LNCAP (cell line): ENCODE measurements at regions not wholly inside any gene's neighbourhood (a gene's known extent, or its start where the extent isn't known, plus 50 kb on each side); places are given as distances from the start of the nearest gene placed in this dataset.

Experiments used
- TF ChIP-seq, protein P1 (sequence below): fragments of 450-650 bp; IDR thresholded peaks from 2 replicates; pipeline ENCODE4 v1.5.1; 2017; ENCODE audit warnings: mild to moderate bottlenecking

DNA sequence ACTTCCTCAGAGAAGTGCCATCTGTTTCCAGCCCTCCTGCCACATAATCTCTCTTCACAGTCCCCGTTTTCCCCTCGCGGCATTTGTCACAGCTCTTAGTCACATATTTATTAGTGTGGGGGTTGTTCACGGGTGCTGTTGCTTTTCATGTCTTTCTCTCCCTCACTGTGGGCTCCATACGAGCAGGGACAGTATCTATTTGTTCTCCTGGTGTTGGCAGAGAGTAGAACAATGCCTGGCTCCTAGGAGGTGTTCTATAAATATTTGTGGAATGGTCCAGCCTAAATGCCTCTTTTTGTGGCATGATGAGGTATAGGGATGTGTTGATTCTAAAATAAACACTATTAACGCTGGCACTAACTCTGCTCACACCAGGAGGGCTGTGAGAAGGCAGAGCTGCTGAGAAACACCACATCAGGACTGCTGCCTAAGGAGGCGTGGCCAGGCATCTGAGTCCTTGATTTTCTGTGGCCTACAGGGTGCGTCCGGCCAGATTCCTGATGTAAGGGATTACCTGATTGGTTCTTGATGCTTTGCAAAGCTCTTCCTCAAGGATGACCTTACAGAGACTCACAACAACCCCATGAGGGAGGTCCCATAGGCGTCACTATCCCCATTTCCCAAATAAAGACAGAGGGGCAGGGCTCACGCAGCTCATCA lies 219.8 kb upstream of the ARID1B start:
- TF ChIP-seq, protein P1, sequence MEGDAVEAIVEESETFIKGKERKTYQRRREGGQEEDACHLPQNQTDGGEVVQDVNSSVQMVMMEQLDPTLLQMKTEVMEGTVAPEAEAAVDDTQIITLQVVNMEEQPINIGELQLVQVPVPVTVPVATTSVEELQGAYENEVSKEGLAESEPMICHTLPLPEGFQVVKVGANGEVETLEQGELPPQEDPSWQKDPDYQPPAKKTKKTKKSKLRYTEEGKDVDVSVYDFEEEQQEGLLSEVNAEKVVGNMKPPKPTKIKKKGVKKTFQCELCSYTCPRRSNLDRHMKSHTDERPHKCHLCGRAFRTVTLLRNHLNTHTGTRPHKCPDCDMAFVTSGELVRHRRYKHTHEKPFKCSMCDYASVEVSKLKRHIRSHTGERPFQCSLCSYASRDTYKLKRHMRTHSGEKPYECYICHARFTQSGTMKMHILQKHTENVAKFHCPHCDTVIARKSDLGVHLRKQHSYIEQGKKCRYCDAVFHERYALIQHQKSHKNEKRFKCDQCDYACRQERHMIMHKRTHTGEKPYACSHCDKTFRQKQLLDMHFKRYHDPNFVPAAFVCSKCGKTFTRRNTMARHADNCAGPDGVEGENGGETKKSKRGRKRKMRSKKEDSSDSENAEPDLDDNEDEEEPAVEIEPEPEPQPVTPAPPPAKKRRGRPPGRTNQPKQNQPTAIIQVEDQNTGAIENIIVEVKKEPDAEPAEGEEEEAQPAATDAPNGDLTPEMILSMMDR = no peak

DNA sequence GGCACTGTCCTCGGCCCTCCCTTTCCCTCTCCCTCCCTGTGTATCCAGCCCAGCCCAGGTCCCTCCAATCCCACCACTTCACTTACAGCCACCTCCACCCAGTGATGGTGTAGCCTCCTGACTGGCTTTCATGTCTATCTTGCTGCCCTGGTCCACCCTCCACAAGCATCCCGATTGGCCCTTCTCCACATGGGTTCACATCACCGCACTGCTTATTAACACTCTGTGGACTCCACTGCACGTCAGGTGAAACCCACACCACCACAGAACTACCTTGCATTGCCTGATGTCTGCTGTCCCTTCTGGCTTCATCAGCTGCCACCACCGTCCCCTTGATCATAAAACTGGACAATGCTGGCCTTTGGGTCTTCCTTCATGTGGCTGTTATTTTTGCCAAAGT lies 220.4 kb upstream of the ARID1B start:
- TF ChIP-seq, protein P1 = no peak

DNA sequence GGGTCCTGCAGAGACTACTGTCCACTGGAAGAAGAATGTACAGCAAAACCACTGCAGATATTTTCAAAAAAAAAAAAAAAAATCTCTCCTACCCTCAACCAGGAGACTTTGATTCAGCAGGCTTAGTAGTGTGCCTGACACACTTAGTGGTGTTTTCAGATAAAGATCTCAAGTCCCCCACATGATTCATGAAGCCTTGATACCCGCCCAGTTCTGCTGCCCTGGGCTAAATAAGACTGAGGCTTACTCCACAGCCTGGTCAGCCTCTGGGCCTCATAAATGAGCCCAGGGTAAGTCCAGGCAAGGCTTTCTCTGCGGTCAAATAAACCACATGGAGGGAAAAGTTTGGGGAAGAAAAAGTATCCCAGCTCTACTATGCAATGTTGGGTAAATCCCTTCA lies 222.1 kb upstream of the ARID1B start:
- TF ChIP-seq, protein P1 = no peak

- TF ChIP-seq, protein P1 = no peak
These were observed 223.0 kb upstream of the ARID1B start for GRCh38 chr6:156554160-156554559.

DNA sequence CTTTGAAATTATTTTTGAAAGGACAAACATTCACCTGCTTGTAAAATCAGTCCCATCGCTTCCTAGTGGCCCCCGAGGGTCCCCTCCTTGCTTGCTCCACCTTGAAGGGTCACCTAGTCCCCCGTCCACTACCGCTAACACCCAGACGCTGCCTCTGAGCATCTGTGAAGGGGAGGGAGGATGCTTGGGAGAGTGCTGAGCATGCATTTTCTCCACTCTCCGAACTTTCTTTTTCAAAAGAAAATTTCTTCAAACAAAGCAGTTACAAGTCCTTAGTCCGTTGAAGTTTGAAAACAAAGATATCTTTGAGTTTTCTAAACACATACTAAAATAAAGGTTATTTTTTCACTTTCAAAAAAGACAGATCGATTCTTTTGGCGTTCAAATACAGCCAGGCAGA lies 224.3 kb upstream of the ARID1B start:
- TF ChIP-seq, protein P1 = no peak

GRCh38 chr6:156550949-156551348 lies 226.2 kb upstream of the ARID1B start:
- TF ChIP-seq, protein P1 = no peak

DNA sequence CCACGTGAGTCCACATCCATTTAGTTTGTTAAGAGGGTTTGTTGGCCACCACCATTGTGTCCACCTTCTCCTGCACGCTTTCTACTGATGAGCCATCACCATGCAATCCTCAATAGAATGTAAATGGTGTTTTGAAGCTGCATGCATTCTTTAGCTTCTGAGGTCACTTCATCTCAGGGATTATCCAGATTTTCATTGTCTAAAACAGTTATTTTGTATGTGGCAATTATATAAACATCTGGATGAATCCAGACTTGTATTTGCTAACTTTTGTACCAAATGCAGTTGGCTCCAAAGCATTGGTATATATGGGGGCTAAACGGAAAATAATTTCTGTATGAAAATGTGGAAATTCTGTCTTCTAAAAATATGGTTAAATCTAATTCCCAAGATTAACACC lies 231.2 kb upstream of the ARID1B start:
- TF ChIP-seq, protein P1 = no peak

DNA sequence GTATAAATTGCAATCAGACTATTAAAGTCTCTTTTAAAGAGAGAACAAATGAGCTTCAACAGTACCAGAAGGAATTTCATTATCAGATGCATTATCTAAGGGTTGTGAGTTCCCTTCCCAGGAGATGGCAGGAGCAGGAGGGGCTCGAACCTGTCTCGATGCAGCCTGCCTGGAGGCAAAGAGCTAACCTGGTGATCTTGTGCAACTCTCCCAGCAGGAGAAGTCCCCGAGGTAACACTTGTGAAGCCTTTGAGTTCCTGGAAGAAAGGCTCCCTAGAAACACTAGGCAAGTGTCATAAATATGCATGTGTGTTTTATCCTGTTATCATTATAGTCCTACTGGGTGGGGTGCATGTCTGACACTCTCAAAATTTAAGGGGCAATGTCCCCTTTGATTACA lies 232.2 kb upstream of the ARID1B start:
- TF ChIP-seq, protein P1 = no peak
